Thymus (tissue), 11 donors: ENCODE measurements at regions not wholly inside any gene's neighbourhood (a gene's known extent, or its start where the extent isn't known, plus 50 kb on each side); places are given as distances from the start of the nearest gene placed in this dataset.

Experiments used
- DNase-seq, 9 donors: peaks; one replicate each; pipeline ENCODE4 v3.0.0-alpha.2; 2013; ENCODE audit warnings: low spot score in 9 of 9, low read depth in 6 of 9, missing footprints in 1 of 9
- H3K27ac ChIP-seq, 2 donors: one replicate each; pipeline ENCODE4 v1.5.1; 2013; ENCODE audit warnings: control low read depth in 1 of 2, low read depth in 1 of 2, low read length in 1 of 2, mild to moderate bottlenecking in 1 of 2, moderate library complexity in 1 of 2
- H3K27me3 ChIP-seq, 2 donors: one replicate each; pipeline ENCODE4 v1.5.1; 2013; ENCODE audit warnings: low read length in 1 of 2; ENCODE audit not compliant: control insufficient read depth in 2 of 2, insufficient read depth in 1 of 2
- H3K36me3 ChIP-seq, 2 donors: one replicate each; pipeline ENCODE4 v1.5.1; 2013; ENCODE audit warnings: low read length in 1 of 2, mild to moderate bottlenecking in 1 of 2, moderate library complexity in 1 of 2; ENCODE audit not compliant: control insufficient read depth in 2 of 2, insufficient read depth in 2 of 2
- H3K4me1 ChIP-seq, 2 donors: one replicate each; pipeline ENCODE4 v1.5.1; 2013; ENCODE audit warnings: low read length in 2 of 2; ENCODE audit not compliant: control insufficient read depth in 2 of 2, insufficient read depth in 2 of 2
- H3K4me3 ChIP-seq, 2 donors: one replicate each; pipeline ENCODE4 v1.5.1; 2013; ENCODE audit warnings: low read length in 2 of 2, control low read depth in 1 of 2, mild to moderate bottlenecking in 1 of 2
- H3K9me3 ChIP-seq, 2 donors: one replicate each; pipeline ENCODE4 v1.5.1; 2013; ENCODE audit warnings: low read length in 1 of 2, mild to moderate bottlenecking in 1 of 2; ENCODE audit not compliant: control insufficient read depth in 2 of 2, insufficient read depth in 1 of 2
- WGBS: extraction: QIAGEN DNeasy Blood & Tissue Kit; methylation state at CpG from one replicate; pipeline ENCODE4 v1.1.7; 2013; 5-methylcytosine and 5-hydroxymethylcytosine counted together
- donor health status: healthy.

- H3K4me3 ChIP-seq, result no peak overlapping the region
- no peaks in the 10 kb centered on the region for H3K36me3 ChIP-seq
- 88% methylated on average over 9 of the region's 9 CpGs for WGBS
- H3K27me3 ChIP-seq, result no peaks in the 10 kb centered on the region
- H3K9me3 ChIP-seq, result no peaks in the 10 kb centered on the region
- DNase-seq, result no peak
- H3K4me1 ChIP-seq, result peaks cover 14 to 40% of the 10 kb centered on the region in 2 donors
- H3K27ac ChIP-seq, result no peak overlapping the region
These were observed 292.3 kb downstream of the TLE3 start for GRCh38 chr15:69805248-69805953.

- Histone ChIP-seq H3K4me1 (peaks cover 14 to 46% of the 10 kb centered on the region in 2 donors), H3K9me3 (no peaks in the 10 kb centered on the region), H3K36me3 (no peaks in the 10 kb centered on the region), H3K27me3 (no peaks in the 10 kb centered on the region), H3K4me3 (no peak overlapping the region), H3K27ac (no peak overlapping the region)
- WGBS, result 40% methylated on average over 10 of the region's 10 CpGs
- DNase-seq, result peak; percentile 30 to 89 (median 58)
These were observed 291.3 kb downstream of the TLE3 start for GRCh38 chr15:69806287-69806915.

- Histone ChIP-seq H3K4me1 (peaks cover 14 to 44% of the 10 kb centered on the region in 2 donors), H3K36me3 (no peaks in the 10 kb centered on the region), H3K9me3 (no peaks in the 10 kb centered on the region), H3K27me3 (no peaks in the 10 kb centered on the region), H3K27ac (no peak overlapping the region), H3K4me3 (no peak overlapping the region)
- 86% methylated on average over 5 of the region's 5 CpGs for WGBS
- DNase-seq, result no peak
These were observed 290.0 kb downstream of the TLE3 start for GRCh38 chr15:69807721-69808120.

- Histone ChIP-seq H3K9me3 (no peaks in the 10 kb centered on the region), H3K4me1 (peaks cover 14 to 44% of the 10 kb centered on the region in 2 donors), H3K27me3 (peaks cover 0 to 2% of the 10 kb centered on the region in 2 donors), H3K4me3 (no peak overlapping the region), H3K36me3 (no peaks in the 10 kb centered on the region), H3K27ac (no peak overlapping the region)
- no peak for DNase-seq
- whole genome bisulfite sequencing, result 96% methylated on average over 4 of the region's 4 CpGs
These were observed 289.0 kb downstream of the TLE3 start for GRCh38 chr15:69808756-69809155.

- H3K9me3 ChIP-seq, result no peaks in the 10 kb centered on the region
- no peaks in the 10 kb centered on the region for H3K36me3 ChIP-seq
- no peak overlapping the region for H3K27ac ChIP-seq
- no peak for DNase-seq
- 96% methylated on average over 2 of the region's 2 CpGs for WGBS
- peaks cover 0 to 2% of the 10 kb centered on the region in 2 donors for H3K27me3 ChIP-seq
- peaks cover 14 to 44% of the 10 kb centered on the region in 2 donors for H3K4me1 ChIP-seq
- no peak overlapping the region for H3K4me3 ChIP-seq
These were observed 288.3 kb downstream of the TLE3 start for GRCh38 chr15:69809421-69809820.

- WGBS, result 87% methylated on average over 14 of the region's 14 CpGs
- peaks cover 0 to 2% of the 10 kb centered on the region in 2 donors for H3K27me3 ChIP-seq
- no peaks in the 10 kb centered on the region for H3K36me3 ChIP-seq
- H3K27ac ChIP-seq, result no peak overlapping the region
- H3K4me3 ChIP-seq, result no peak overlapping the region
- H3K9me3 ChIP-seq, result no peaks in the 10 kb centered on the region
- H3K4me1 ChIP-seq, result peaks cover 15 to 44% of the 10 kb centered on the region in 2 donors
- DNase-seq, result no peak
These were observed 287.0 kb downstream of the TLE3 start for GRCh38 chr15:69810431-69811354.

- H3K4me3 ChIP-seq, result no peak overlapping the region
- 92% methylated on average over 20 of the region's 20 CpGs for WGBS
- no peaks in the 10 kb centered on the region for H3K36me3 ChIP-seq
- no peak overlapping the region for H3K27ac ChIP-seq
- peaks cover 0 to 2% of the 10 kb centered on the region in 2 donors for H3K27me3 ChIP-seq
- no peak for DNase-seq
- peaks cover 3 to 34% of the 10 kb centered on the region in 2 donors for H3K4me1 ChIP-seq
- H3K9me3 ChIP-seq, result no peaks in the 10 kb centered on the region
These were observed 284.9 kb downstream of the TLE3 start for GRCh38 chr15:69812861-69813261.

- Histone ChIP-seq H3K9me3 (no peaks in the 10 kb centered on the region), H3K4me1 (peaks cover 3 to 32% of the 10 kb centered on the region in 2 donors), H3K4me3 (no peak overlapping the region), H3K27me3 (peaks cover 0 to 2% of the 10 kb centered on the region in 2 donors), H3K36me3 (no peaks in the 10 kb centered on the region), H3K27ac (no peak overlapping the region)
- DNase-seq, result no peak
- 92% methylated on average over 7 of the region's 7 CpGs for WGBS
These were observed 283.8 kb downstream of the TLE3 start for GRCh38 chr15:69813881-69814280.

- Histone ChIP-seq H3K9me3 (peaks cover 0 to 2% of the 10 kb centered on the region in 2 donors), H3K27me3 (peaks cover 0 to 2% of the 10 kb centered on the region in 2 donors), H3K4me1 (peaks cover 3 to 36% of the 10 kb centered on the region in 2 donors), H3K4me3 (no peak overlapping the region), H3K27ac (no peak overlapping the region), H3K36me3 (no peaks in the 10 kb centered on the region)
- DNase-seq, result no peak
- 93% methylated on average over 9 of the region's 9 CpGs for WGBS
These were observed 282.8 kb downstream of the TLE3 start for GRCh38 chr15:69814932-69815331.
